Thoracic aorta (tissue), 2 donors: ENCODE measurements at regions not wholly inside any gene's neighbourhood (a gene's known extent, or its start where the extent isn't known, plus 50 kb on each side); places are given as distances from the start of the nearest gene placed in this dataset.

ENCODE experiments used
- ATAC-seq: fragments of 150-250 bp; one replicate; pipeline ENCODE4 v1.8.0; 2017; ENCODE audit warnings: low read depth; ENCODE audit not compliant: insufficient number of reproducible peaks, low FRiP score
- DNase-seq: peaks from one replicate; pipeline ENCODE4 v3.0.0-alpha.2; 2020; ENCODE audit warnings: low spot score
- H3K27ac ChIP-seq, 2 donors: fragments of 200-600 bp; sonication (generic); 1 replicate in 1 of 2; 2 replicates in 1 of 2; pipeline ENCODE4 v1.5.1; 2016; ENCODE audit warnings: mild to moderate bottlenecking in 2 of 2, moderate library complexity in 2 of 2
- H3K27me3 ChIP-seq: fragments of 200-600 bp; sonication (generic); replicated peaks from 2 replicates; pipeline ENCODE4 v1.6.0; 2016; ENCODE audit warnings: mild to moderate bottlenecking; ENCODE audit not compliant: insufficient read depth
- H3K36me3 ChIP-seq: fragments of 200-600 bp; sonication (generic); one replicate; pipeline ENCODE4 v1.5.1; 2016
- H3K4me1 ChIP-seq, 2 donors: fragments of 200-600 bp; sonication (generic); 1 replicate in 1 of 2; 2 replicates in 1 of 2; pipeline versions ENCODE4 v1.5.1 to v1.6.0; 2016; ENCODE audit warnings: low read depth in 2 of 2, mild to moderate bottlenecking in 1 of 2; ENCODE audit not compliant: control insufficient read depth in 1 of 2
- H3K4me3 ChIP-seq: fragments of 200-600 bp; sonication (generic); 2 replicates; pipeline ENCODE4 v1.5.1; 2016; ENCODE audit warnings: mild to moderate bottlenecking
- H3K9me3 ChIP-seq: fragments of 200-600 bp; sonication (generic); 2 replicates; pipeline ENCODE4 v1.5.1; 2016
- CTCF ChIP-seq: fragments of 200-600 bp; sonication (generic); IDR thresholded peaks from one replicate; pipeline ENCODE4 v1.5.1; 2019; ENCODE audit warnings: antibody characterized with exemption

GRCh38 chr11:122207505-122207904, 91.5 kb upstream of the BLID start:
- Histone ChIP-seq H3K9me3 (no peaks in the 10 kb centered on the region), H3K4me1 (peaks cover 38 to 87% of the 10 kb centered on the region in 2 donors), H3K27ac (peak overlapping the region; percentile 77 to 82), H3K27me3 (no peaks in the 10 kb centered on the region), H3K4me3 (peak overlapping the region; percentile 48), H3K36me3 (no peaks in the 10 kb centered on the region)
- no peak for DNase-seq
- no peak for TF ChIP-seq CTCF
- no peak for ATAC-seq

- peaks cover 41 to 84% of the 10 kb centered on the region in 2 donors for H3K4me1 ChIP-seq
- H3K4me3 ChIP-seq: peak overlapping the region; percentile 27
- no peaks in the 10 kb centered on the region for H3K9me3 ChIP-seq
- DNase-seq: no peak
- no peaks in the 10 kb centered on the region for H3K27me3 ChIP-seq
- no peak for ATAC-seq
- H3K36me3 ChIP-seq: no peaks in the 10 kb centered on the region
- TF ChIP-seq CTCF: no peak
- peak overlapping the region; percentile 77 to 82 for H3K27ac ChIP-seq
Measured at GRCh38 chr11:122205036-122205435, 89.0 kb upstream of the BLID start.

- Histone ChIP-seq H3K27ac (peak overlapping the region; percentile 77 to 82), H3K4me1 (peaks cover 41 to 86% of the 10 kb centered on the region in 2 donors), H3K4me3 (no peak overlapping the region), H3K27me3 (no peaks in the 10 kb centered on the region), H3K36me3 (no peaks in the 10 kb centered on the region), H3K9me3 (no peaks in the 10 kb centered on the region)
- no peak for DNase-seq
- TF ChIP-seq CTCF: no peak
- no peak for ATAC-seq
Measured at GRCh38 chr11:122204206-122204605, 88.2 kb upstream of the BLID start.

- Histone ChIP-seq H3K36me3 (no peaks in the 10 kb centered on the region), H3K4me1 (peaks cover 32 to 82% of the 10 kb centered on the region in 2 donors), H3K9me3 (no peaks in the 10 kb centered on the region), H3K27me3 (no peaks in the 10 kb centered on the region), H3K27ac (peak overlapping the region; percentile 77 to 82), H3K4me3 (peak overlapping the region; percentile 75)
- peak; percentile 100 for TF ChIP-seq CTCF
- DNase-seq (no peak), ATAC-seq (peak; percentile 19)
Measured at GRCh38 chr11:122202951-122203456, 87.0 kb upstream of the BLID start.

- DNase-seq (no peak), ATAC-seq (peak; percentile 47)
- Histone ChIP-seq H3K9me3 (no peaks in the 10 kb centered on the region), H3K36me3 (no peaks in the 10 kb centered on the region), H3K4me3 (peak overlapping the region; percentile 75), H3K27ac (peak overlapping the region; percentile 77 to 82), H3K27me3 (no peaks in the 10 kb centered on the region), H3K4me1 (peaks cover 28 to 82% of the 10 kb centered on the region in 2 donors)
- TF ChIP-seq CTCF: no peak
Measured at GRCh38 chr11:122202161-122202950, 86.3 kb upstream of the BLID start.
